Transverse colon (tissue), 4 donors: ENCODE measurements at regions not wholly inside any gene's neighbourhood (a gene's known extent, or its start where the extent isn't known, plus 50 kb on each side); places are given as distances from the start of the nearest gene placed in this dataset.

Experiments
- DNase-seq: peaks from one replicate; pipeline ENCODE4 v3.0.0-alpha.2; 2019
- H3K27ac ChIP-seq, 4 donors: fragments of 200-600 bp; sonication (generic); 2 replicates each; pipeline ENCODE4 v1.5.1; 2016 to 2018; ENCODE audit warnings: inconsistent platforms in 4 of 4
- H3K27me3 ChIP-seq: fragments of 200-600 bp; sonication (generic); 2 replicates; pipeline ENCODE4 v1.5.1; 2017; ENCODE audit warnings: inconsistent platforms
- H3K36me3 ChIP-seq, 4 donors: fragments of 200-600 bp; sonication (generic); 2 replicates each; pipeline ENCODE4 v1.5.1; 2017 to 2019; ENCODE audit warnings: inconsistent platforms in 4 of 4
- H3K4me1 ChIP-seq, 4 donors: fragments of 200-600 bp; sonication (generic); 2 replicates each; pipeline ENCODE4 v1.5.1; 2017 to 2020; ENCODE audit warnings: inconsistent platforms in 4 of 4
- H3K4me3 ChIP-seq, 4 donors: fragments of 200-600 bp; sonication (generic); 1 replicate in 1 of 4; 2 replicates in 3 of 4; pipeline versions ENCODE4 v1.5.1 to v1.6.1; 2017 to 2019; ENCODE audit warnings: inconsistent platforms in 4 of 4
- H3K9me3 ChIP-seq, 2 donors: fragments of 200-600 bp; sonication (generic); 2 replicates each; pipeline ENCODE4 v1.5.1; 2017 to 2019; ENCODE audit warnings: inconsistent platforms in 2 of 2
- EP300 ChIP-seq: sonication (generic); formaldehyde crosslinking; IDR thresholded peaks from one replicate; pipeline ENCODE4 v1.6.1; 2017; ENCODE audit warnings: antibody characterized with exemption, low read depth
- POLR2A ChIP-seq: fragments of 450-650 bp; IDR thresholded peaks from one replicate; pipeline ENCODE4 v1.6.1; 2016; ENCODE audit warnings: antibody characterized with exemption, mild to moderate bottlenecking, moderate library complexity
- POLR2AphosphoS5 ChIP-seq, 3 donors: sonication (generic); formaldehyde crosslinking; IDR thresholded peaks; one replicate each; pipeline ENCODE4 v1.6.1; 2016; ENCODE audit warnings: antibody characterized with exemption in 3 of 3
- WGBS, 2 donors: methylation state at CpG; one replicate each; pipeline ENCODE4 v1.1.5; 2018; ENCODE audit warnings: low coverage in 1 of 2; 5-methylcytosine and 5-hydroxymethylcytosine counted together
- in situ Hi-C, 4 donors: fragments of 200-750 bp; cut with MboI; loops; one replicate each; pipeline versions ENCODE4 v1.15.0 to v1.15.1; 2017; ENCODE audit warnings: low sequenced_read_pairs in 3 of 4, low pct_ligation_motif_present in 1 of 4, low pct_unique_long_range_greater_than_20kb in 1 of 4
- intact Hi-C: fragments of 100-400 bp; cut with DNase I; formaldehyde crosslinking; loops from one replicate; pipeline ENCODE4 v1.15.1; 2023; ENCODE audit warnings: low total_unique reads
- TF ChIP-seq, protein P1 (sequence below), 5 experiments: fragments of 200-600 bp in 3 of 5; fragments of 450-650 bp in 2 of 5; sonication (generic) in 3 of 5; IDR thresholded peaks; 1 replicate in 2 of 5; 2 replicates in 3 of 5; pipeline ENCODE4 v1.5.1; 2016 to 2017; ENCODE audit warnings: antibody characterized with exemption in 5 of 5, inconsistent platforms in 3 of 5, mild to moderate bottlenecking in 2 of 5, moderate library complexity in 1 of 5

DNA sequence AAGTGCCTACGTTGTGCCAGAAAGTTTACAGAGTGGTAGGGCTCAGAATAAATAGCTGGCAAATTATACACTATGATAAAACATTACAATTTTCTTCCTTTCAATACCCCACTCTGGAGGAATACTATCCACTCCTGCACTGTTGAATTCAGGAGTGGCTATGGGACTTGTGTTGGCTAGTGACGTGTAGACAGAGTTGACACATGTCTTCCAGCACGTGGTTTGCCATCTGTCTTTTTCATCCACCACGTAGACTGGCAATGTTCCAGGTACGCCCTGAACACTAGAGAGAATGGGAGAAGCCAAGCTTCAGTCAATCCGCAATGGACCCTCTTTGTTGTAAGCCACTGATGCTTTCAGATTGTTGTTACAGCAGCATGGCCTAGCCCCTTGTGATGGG lies 168.8 kb upstream of the RBPJ start:
- H3K4me1 ChIP-seq, result peaks cover 0 to 3% (median 0%) of the 10 kb centered on the region in 4 donors
- TF ChIP-seq POLR2AphosphoS5 (IDR thresholded peaks at IDR 0.05), result no peak
- TF ChIP-seq, protein P1, sequence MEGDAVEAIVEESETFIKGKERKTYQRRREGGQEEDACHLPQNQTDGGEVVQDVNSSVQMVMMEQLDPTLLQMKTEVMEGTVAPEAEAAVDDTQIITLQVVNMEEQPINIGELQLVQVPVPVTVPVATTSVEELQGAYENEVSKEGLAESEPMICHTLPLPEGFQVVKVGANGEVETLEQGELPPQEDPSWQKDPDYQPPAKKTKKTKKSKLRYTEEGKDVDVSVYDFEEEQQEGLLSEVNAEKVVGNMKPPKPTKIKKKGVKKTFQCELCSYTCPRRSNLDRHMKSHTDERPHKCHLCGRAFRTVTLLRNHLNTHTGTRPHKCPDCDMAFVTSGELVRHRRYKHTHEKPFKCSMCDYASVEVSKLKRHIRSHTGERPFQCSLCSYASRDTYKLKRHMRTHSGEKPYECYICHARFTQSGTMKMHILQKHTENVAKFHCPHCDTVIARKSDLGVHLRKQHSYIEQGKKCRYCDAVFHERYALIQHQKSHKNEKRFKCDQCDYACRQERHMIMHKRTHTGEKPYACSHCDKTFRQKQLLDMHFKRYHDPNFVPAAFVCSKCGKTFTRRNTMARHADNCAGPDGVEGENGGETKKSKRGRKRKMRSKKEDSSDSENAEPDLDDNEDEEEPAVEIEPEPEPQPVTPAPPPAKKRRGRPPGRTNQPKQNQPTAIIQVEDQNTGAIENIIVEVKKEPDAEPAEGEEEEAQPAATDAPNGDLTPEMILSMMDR (IDR thresholded peaks at IDR 0.05), result no peak
- no peak for TF ChIP-seq POLR2A
- TF ChIP-seq EP300, result no peak
- H3K36me3 ChIP-seq, result no peaks in the 10 kb centered on the region
- 63 to 70% methylated on average over 2 to 6 of the region's 6 CpGs for WGBS, 2 donors
- no peak overlapping the region for H3K4me3 ChIP-seq
- H3K27ac ChIP-seq, result peak overlapping the region in 3 of 4 donors; percentile 38 to 54 (median 52)
- no peaks in the 10 kb centered on the region for H3K27me3 ChIP-seq
- intact Hi-C loops (no loop called here), in situ Hi-C loops (no loop called here)
- H3K9me3 ChIP-seq, result no peaks in the 10 kb centered on the region
- DNase-seq, result no peak

DNA sequence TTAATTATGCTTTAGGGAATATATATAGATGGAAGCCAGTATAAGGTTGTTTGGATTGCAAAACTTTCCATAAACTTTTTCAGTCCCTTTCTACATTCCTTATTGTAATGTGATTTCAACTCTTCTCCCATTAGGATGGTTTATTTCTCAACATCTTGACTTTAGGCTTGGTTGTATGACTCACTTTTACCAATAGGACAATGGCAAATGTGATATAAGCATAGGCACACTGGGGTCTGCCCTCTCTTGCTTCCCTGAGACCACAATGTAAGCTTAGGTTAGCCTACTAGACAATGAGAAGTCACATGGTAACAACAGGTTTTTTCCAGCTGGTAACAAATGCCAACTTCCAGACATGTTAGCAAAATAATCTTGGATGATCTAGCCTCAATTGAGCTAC lies 163.3 kb upstream of the RBPJ start:
- no peaks in the 10 kb centered on the region for H3K4me1 ChIP-seq
- no peak for DNase-seq
- H3K27me3 ChIP-seq, result no peaks in the 10 kb centered on the region
- H3K27ac ChIP-seq, result no peak overlapping the region
- TF ChIP-seq POLR2A, result no peak
- no peak overlapping the region for H3K4me3 ChIP-seq
- in situ Hi-C loops (no loop called here), intact Hi-C loops (no loop called here)
- H3K9me3 ChIP-seq, result no peaks in the 10 kb centered on the region
- H3K36me3 ChIP-seq, result no peaks in the 10 kb centered on the region

DNA sequence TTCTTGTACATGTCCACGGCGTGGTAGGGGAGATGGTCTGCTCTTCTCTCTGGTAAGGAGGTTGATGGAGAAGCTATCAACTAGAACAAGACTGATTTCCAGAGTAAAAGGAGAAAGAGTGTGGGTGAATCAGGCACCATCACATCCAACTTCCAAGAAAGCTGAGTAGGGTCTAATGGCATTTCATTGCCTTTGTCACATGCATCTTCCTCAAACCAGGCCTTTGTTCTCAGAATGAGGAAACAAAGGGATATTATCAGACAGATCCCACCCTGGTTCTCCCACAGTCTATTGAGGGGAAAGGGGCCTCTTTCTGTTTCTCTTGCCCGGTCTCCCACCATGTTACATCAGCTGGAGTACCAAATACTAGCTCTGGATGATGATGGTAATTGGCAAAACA lies 160.2 kb upstream of the RBPJ start:
- no peaks in the 10 kb centered on the region for H3K36me3 ChIP-seq
- H3K27me3 ChIP-seq, result no peaks in the 10 kb centered on the region
- TF ChIP-seq EP300, result no peak
- TF ChIP-seq POLR2AphosphoS5 (IDR thresholded peaks at IDR 0.05), result no peak
- no peak for TF ChIP-seq POLR2A
- TF ChIP-seq, protein P1 (IDR thresholded peaks at IDR 0.05), result no peak
- H3K4me1 ChIP-seq, result no peaks in the 10 kb centered on the region
- in situ Hi-C loops, result no loop called here
- H3K9me3 ChIP-seq, result no peaks in the 10 kb centered on the region
- 94 to 98% methylated on average over 3 of the region's 3 CpGs for WGBS, 2 donors
- intact Hi-C loops, result no loop called here
- H3K4me3 ChIP-seq, result no peak overlapping the region
- H3K27ac ChIP-seq, result no peak overlapping the region
- DNase-seq, result no peak

DNA sequence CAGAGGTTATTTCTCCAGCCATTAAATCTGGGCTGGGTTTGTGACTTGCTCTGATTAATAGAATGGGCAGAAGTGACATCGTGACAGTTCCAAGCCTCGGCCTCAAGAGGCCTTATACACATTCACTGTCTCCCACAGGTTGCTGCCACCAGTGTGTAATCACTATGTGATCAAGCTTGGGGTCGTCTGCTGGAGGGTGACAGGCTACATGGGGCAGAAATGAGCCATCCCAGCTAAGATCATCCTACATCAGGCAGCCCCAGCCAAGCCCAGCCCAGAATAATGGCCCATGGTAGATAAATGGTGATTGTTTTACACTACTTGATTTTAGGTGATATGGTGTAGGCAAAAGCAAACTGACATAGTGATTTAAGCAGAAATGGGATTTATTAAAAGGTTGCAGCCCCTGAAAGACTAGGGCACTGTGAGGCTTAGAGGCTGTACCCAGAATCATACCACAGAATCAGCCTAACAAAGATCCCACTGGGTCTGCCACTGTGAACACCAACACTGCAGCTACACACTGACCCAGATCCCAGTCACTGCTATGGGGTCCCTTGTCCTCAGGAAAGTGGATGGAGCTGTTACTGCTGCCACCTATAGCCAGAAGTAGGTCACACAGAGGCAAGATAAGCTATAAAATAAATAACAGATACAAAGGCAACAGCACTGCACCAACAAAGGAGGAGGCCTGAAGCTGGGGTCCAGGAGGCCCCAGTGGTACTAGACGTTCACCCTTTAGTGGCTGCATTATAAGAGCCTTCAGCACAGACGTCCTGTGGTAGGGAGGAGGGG lies 159.6 kb upstream of the RBPJ start:
- H3K27me3 ChIP-seq, result no peaks in the 10 kb centered on the region
- TF ChIP-seq POLR2AphosphoS5 (IDR thresholded peaks at IDR 0.05) (no peak), EP300 (no peak), POLR2A (no peak)
- TF ChIP-seq, protein P1 (IDR thresholded peaks at IDR 0.05), result no peak
- no peaks in the 10 kb centered on the region for H3K36me3 ChIP-seq
- in situ Hi-C loops (no loop called here), intact Hi-C loops (no loop called here)
- no peak overlapping the region for H3K4me3 ChIP-seq
- no peaks in the 10 kb centered on the region for H3K9me3 ChIP-seq
- 86 to 100% methylated on average over 2 to 5 of the region's 5 CpGs for WGBS, 2 donors
- H3K27ac ChIP-seq, result no peak overlapping the region
- H3K4me1 ChIP-seq, result no peaks in the 10 kb centered on the region
- DNase-seq, result no peak

DNA sequence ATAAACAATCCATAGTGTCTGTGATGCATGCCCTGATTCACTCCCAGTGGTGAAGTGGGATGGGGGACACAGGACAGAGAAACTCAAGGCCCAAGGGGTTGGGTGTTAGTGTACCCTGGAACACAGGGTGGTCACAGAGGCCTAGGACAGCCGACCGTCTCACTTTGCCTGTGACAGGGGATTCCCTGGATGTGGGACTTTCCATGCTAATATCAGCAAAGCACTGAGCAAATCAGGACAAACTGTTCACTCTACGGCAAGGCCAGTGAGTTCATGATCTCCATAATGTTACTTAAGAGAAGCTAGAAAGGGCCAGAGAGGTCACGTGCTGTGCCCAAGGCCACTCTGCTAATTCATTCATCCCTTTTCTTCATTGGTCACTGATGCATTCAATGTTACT lies 158.7 kb upstream of the RBPJ start:
- Histone ChIP-seq H3K27ac (no peak overlapping the region), H3K4me1 (no peaks in the 10 kb centered on the region), H3K36me3 (no peaks in the 10 kb centered on the region), H3K27me3 (no peaks in the 10 kb centered on the region), H3K9me3 (no peaks in the 10 kb centered on the region), H3K4me3 (no peak overlapping the region)
- intact Hi-C loops (no loop called here), in situ Hi-C loops (no loop called here)
- TF ChIP-seq, protein P1 (IDR thresholded peaks at IDR 0.05), result no peak
- WGBS, 2 donors, result 81 to 100% methylated on average over 1 to 4 of the region's 4 CpGs
- DNase-seq, result no peak
